IPS-15b (cell line): ENCODE measurements at regions not wholly inside any gene's neighbourhood (a gene's known extent, or its start where the extent isn't known, plus 50 kb on each side); places are given as distances from the start of the nearest gene placed in this dataset.

ENCODE experiments used
- H3K27me3 ChIP-seq: one replicate; pipeline ENCODE4 v1.6.1; 2013; ENCODE audit warnings: low read length; ENCODE audit not compliant: control insufficient read depth, insufficient read depth
- H3K36me3 ChIP-seq: one replicate; pipeline ENCODE4 v1.6.1; 2013; ENCODE audit warnings: low read length; ENCODE audit not compliant: control insufficient read depth, insufficient read depth
- H3K4me1 ChIP-seq: one replicate; pipeline ENCODE4 v1.6.1; 2013; ENCODE audit warnings: mild to moderate bottlenecking, low read length; ENCODE audit not compliant: control insufficient read depth, insufficient read depth
- H3K4me3 ChIP-seq: one replicate; pipeline ENCODE4 v1.5.1; 2013; ENCODE audit warnings: low read depth, low read length
- H3K9ac ChIP-seq: one replicate; pipeline ENCODE4 v1.6.1; 2013; ENCODE audit warnings: low read depth, mild to moderate bottlenecking, low read length
- H3K9me3 ChIP-seq: one replicate; pipeline ENCODE4 v1.6.1; 2013; ENCODE audit warnings: mild to moderate bottlenecking, low read length; ENCODE audit not compliant: control insufficient read depth, insufficient read depth

- Histone ChIP-seq H3K9me3 (no peaks in the 10 kb centered on the region), H3K9ac (no peak overlapping the region), H3K36me3 (no peaks in the 10 kb centered on the region), H3K4me3 (no peak overlapping the region), H3K4me1 (no peaks in the 10 kb centered on the region), H3K27me3 (no peaks in the 10 kb centered on the region)
Observed at GRCh38 chr2:228561816-228562215, 380.3 kb upstream of the SPHKAP start.

- Histone ChIP-seq H3K9ac (no peak overlapping the region), H3K36me3 (no peaks in the 10 kb centered on the region)
Observed at GRCh38 chr2:228559774-228560415, 378.4 kb upstream of the SPHKAP start.

GRCh38 chr2:228556717-228557116, 375.2 kb upstream of the SPHKAP start:
- no peaks in the 10 kb centered on the region for H3K4me1 ChIP-seq
- H3K27me3 ChIP-seq, result no peaks in the 10 kb centered on the region
- no peak overlapping the region for H3K9ac ChIP-seq
- H3K4me3 ChIP-seq, result no peak overlapping the region
- no peaks in the 10 kb centered on the region for H3K9me3 ChIP-seq
- H3K36me3 ChIP-seq, result no peaks in the 10 kb centered on the region

More at GRCh38 chr2:228559774-228560415, 378.4 kb upstream of the SPHKAP start:
- no peak overlapping the region for H3K4me3 ChIP-seq
- no peaks in the 10 kb centered on the region for H3K27me3 ChIP-seq
- H3K9me3 ChIP-seq, result no peaks in the 10 kb centered on the region
- H3K4me1 ChIP-seq, result no peaks in the 10 kb centered on the region

- Histone ChIP-seq H3K9me3 (no peaks in the 10 kb centered on the region), H3K9ac (no peak overlapping the region), H3K4me3 (no peak overlapping the region), H3K4me1 (no peaks in the 10 kb centered on the region), H3K27me3 (no peaks in the 10 kb centered on the region), H3K36me3 (no peaks in the 10 kb centered on the region)
Observed at GRCh38 chr2:228549441-228550007, 368.0 kb upstream of the SPHKAP start.

GRCh38 chr2:228548230-228548629, 366.7 kb upstream of the SPHKAP start:
- H3K9ac ChIP-seq, result no peak overlapping the region
- no peaks in the 10 kb centered on the region for H3K9me3 ChIP-seq
- no peaks in the 10 kb centered on the region for H3K27me3 ChIP-seq
- H3K4me3 ChIP-seq, result no peak overlapping the region
- no peaks in the 10 kb centered on the region for H3K4me1 ChIP-seq
- no peaks in the 10 kb centered on the region for H3K36me3 ChIP-seq

GRCh38 chr2:228545748-228546145, 364.3 kb upstream of the SPHKAP start:
- no peak overlapping the region for H3K9ac ChIP-seq
- H3K36me3 ChIP-seq, result no peaks in the 10 kb centered on the region
- no peaks in the 10 kb centered on the region for H3K9me3 ChIP-seq
- H3K4me1 ChIP-seq, result no peaks in the 10 kb centered on the region
- H3K27me3 ChIP-seq, result no peaks in the 10 kb centered on the region
- H3K4me3 ChIP-seq, result no peak overlapping the region

GRCh38 chr2:228545041-228545747, 363.7 kb upstream of the SPHKAP start:
- no peak overlapping the region for H3K4me3 ChIP-seq
- H3K4me1 ChIP-seq, result no peaks in the 10 kb centered on the region
- H3K27me3 ChIP-seq, result no peaks in the 10 kb centered on the region
- no peaks in the 10 kb centered on the region for H3K36me3 ChIP-seq
- H3K9me3 ChIP-seq, result no peaks in the 10 kb centered on the region
- H3K9ac ChIP-seq, result no peak overlapping the region

GRCh38 chr2:228543117-228543516, 361.6 kb upstream of the SPHKAP start:
- Histone ChIP-seq H3K9me3 (no peaks in the 10 kb centered on the region), H3K27me3 (no peaks in the 10 kb centered on the region), H3K9ac (no peak overlapping the region), H3K36me3 (no peaks in the 10 kb centered on the region), H3K4me1 (no peaks in the 10 kb centered on the region), H3K4me3 (no peak overlapping the region)

- Histone ChIP-seq H3K4me3 (no peak overlapping the region), H3K36me3 (no peaks in the 10 kb centered on the region), H3K27me3 (no peaks in the 10 kb centered on the region), H3K9me3 (no peaks in the 10 kb centered on the region), H3K4me1 (no peaks in the 10 kb centered on the region), H3K9ac (no peak overlapping the region)
Observed at GRCh38 chr2:228542277-228542676, 360.8 kb upstream of the SPHKAP start.

- Histone ChIP-seq H3K36me3 (no peaks in the 10 kb centered on the region), H3K4me1 (no peaks in the 10 kb centered on the region), H3K9ac (no peak overlapping the region), H3K4me3 (no peak overlapping the region), H3K9me3 (no peaks in the 10 kb centered on the region), H3K27me3 (no peaks in the 10 kb centered on the region)
Observed at GRCh38 chr2:228541789-228542188, 360.3 kb upstream of the SPHKAP start.

- H3K9ac ChIP-seq, result no peak overlapping the region
Observed at GRCh38 chr2:228540976-228541375, 359.5 kb upstream of the SPHKAP start.

GRCh38 chr2:228535396-228535795, 353.9 kb upstream of the SPHKAP start:
- H3K36me3 ChIP-seq, result no peaks in the 10 kb centered on the region

More at GRCh38 chr2:228540976-228541375, 359.5 kb upstream of the SPHKAP start:
- no peaks in the 10 kb centered on the region for H3K9me3 ChIP-seq
- no peaks in the 10 kb centered on the region for H3K36me3 ChIP-seq
- H3K27me3 ChIP-seq, result no peaks in the 10 kb centered on the region
- no peaks in the 10 kb centered on the region for H3K4me1 ChIP-seq
- H3K4me3 ChIP-seq, result no peak overlapping the region

More at GRCh38 chr2:228535396-228535795, 353.9 kb upstream of the SPHKAP start:
- H3K4me3 ChIP-seq, result no peak overlapping the region
- H3K4me1 ChIP-seq, result no peaks in the 10 kb centered on the region
- no peaks in the 10 kb centered on the region for H3K27me3 ChIP-seq
- no peak overlapping the region for H3K9ac ChIP-seq
- peaks cover 10% of the 10 kb centered on the region for H3K9me3 ChIP-seq
